ENCODE measurements at regions not wholly inside any gene's neighbourhood (a gene's known extent, or its start where the extent isn't known, plus 50 kb on each side); places are given as distances from the start of the nearest gene placed in this dataset.

DNA sequence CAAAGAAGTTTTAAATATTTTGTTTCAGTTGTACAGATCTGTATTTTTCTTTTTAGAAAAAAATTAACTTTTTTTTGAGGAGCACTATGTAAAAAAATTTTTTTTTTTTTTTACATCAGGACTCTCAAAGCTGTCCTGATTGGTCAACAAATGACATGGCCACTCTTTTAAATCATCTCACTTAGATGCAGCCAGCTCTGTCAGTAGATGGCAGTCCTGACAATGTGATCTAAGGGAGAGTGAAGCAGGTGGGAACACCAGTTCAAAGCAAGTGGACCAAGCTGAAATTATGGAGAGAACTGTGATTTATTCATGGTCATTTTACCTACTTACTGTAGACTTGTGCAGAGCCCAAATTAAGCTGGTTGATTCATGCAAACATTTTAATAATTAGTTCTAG, 174.7 kb upstream of the GPRIN3 start:
- peak; percentile 62 for DNase-seq
- in situ Hi-C loops (cut with HindIII; ENCODE audit: low pct_ligation_motif_present, low pct_unique_long_range_greater_than_20kb, low sequenced_read_pairs): no loop called here

DNA sequence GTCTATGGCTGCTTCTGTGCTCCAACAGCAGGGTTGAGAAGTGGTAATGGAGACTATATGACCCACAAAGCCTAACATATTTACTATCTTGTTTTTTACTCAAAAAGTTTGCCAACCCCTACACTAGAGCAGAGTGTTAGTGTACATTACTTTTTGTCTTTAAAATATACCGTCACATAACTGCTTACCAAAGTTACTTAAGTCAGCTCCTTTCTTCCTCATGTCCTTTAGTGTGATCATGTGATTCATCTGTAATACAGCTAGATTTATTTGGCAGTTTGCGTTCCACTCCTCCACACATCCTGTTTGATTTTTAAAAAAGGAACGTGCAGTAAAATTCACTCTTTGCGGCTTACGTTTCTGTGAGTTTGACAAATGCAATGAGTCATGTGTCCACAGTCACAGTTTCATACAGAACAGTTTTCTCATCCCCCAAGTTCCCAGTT, 162.4 kb upstream of the GPRIN3 start:
- in situ Hi-C loops (cut with HindIII; ENCODE audit: low pct_ligation_motif_present, low pct_unique_long_range_greater_than_20kb, low sequenced_read_pairs): no loop called here

DNA sequence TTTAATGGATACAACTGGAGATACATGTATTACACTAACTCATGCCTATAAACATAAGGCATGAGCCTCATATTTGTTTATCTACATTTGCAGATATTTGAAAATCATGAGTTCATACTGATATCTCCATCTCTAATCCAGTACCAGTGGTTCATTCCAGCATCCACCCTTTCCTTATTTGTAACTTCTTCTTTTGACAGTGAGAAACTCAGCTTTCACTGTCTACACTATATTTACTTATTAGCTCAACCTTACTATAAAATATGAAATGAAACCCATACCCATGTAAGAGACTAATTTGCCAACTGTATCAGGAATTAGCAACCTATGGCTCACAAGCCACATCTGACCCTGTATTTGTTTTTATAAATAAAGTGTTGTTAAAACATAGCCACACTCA, 161.9 kb upstream of the GPRIN3 start:
- in situ Hi-C loops (cut with HindIII; ENCODE audit: low pct_ligation_motif_present, low pct_unique_long_range_greater_than_20kb, low sequenced_read_pairs): no loop called here
- no peak for DNase-seq

More for the DNA sequence above, 162.4 kb upstream of the GPRIN3 start:
- peak; percentile 81 for DNase-seq

DNA sequence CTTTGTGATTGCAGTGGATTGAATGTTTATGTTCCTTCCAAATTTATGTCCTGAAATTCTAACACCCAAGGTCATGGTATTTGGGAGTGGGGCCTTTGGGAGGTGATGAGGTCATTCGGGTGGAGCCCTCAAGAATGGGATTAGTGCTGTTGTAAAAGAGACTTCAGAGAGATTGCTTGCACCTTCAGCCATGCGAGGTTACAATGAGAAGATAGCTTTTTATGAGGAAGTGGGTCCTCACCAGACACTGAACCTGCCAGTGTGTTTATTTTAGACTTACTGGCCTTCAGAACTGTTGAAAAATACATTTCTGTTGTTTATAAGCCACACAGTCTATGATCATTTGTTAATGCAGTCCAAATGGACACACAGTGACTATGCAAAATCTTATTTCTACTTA, 161.0 kb upstream of the GPRIN3 start:
- in situ Hi-C loops (cut with HindIII; ENCODE audit: low pct_ligation_motif_present, low pct_unique_long_range_greater_than_20kb, low sequenced_read_pairs): no loop called here
- no peak for DNase-seq

DNA sequence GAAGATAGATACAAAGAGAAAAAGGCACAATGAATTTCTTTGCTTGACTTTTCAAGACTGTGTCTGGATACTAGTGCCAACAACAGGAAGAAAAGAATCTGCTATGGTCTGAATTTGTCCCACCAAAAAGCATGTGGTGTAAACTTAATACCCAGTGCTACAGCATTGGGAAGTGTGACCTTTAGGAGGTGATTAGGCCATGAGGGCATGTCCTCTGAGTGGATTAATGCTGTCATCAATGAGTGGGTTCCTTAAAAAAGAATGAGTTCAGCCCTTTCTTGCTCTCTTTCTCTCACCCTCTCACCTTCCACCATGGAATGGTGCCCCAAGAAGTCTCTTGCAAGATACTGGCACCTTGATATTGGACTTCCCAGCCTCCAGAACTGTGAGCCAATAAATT, 155.7 kb upstream of the GPRIN3 start:
- in situ Hi-C loops (cut with HindIII; ENCODE audit: low pct_ligation_motif_present, low pct_unique_long_range_greater_than_20kb, low sequenced_read_pairs): no loop called here

DNA sequence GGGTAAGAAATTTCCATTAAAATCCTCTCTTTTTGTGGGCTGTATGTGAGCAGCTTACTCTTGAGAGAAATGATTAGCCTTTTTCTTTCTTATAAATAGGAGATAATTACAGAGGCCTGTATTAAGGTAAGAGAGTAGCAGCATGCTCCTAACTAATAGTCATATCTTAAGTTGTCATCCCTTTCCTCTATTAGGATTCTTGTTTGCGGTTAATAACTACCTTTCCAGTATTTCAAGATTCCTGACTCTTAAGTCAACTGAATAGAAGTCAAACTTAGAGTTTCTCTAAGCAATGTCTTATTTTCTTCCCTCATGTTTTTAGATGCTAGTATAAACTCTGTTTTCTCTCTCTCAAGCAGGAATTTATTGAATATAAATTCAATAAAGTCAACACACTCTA, 139.9 kb upstream of the GPRIN3 start:
- no peak for DNase-seq
- in situ Hi-C loops (cut with HindIII; ENCODE audit: low pct_ligation_motif_present, low pct_unique_long_range_greater_than_20kb, low sequenced_read_pairs): no loop called here

More for the DNA sequence above, 155.7 kb upstream of the GPRIN3 start:
- DNase-seq: no peak

DNA sequence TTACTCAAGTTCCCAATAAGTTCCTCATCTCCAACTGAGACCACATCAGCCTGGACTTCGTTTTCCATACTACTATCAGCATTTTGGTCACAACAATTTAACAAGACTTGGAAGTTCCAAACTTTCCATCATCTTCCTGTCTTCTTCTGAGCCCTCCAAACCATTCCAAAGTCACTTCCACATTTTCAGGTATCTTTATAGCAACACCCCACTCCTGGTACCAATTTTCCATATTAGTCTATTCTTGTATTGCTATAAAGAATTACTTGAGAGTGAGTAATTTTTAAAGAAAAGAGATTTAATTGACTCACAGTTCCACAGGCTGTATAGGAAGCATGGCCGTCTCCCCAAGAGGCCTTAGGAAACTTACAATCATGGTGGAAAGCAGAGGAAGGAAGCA, 138.6 kb upstream of the GPRIN3 start:
- no peak for DNase-seq
- in situ Hi-C loops (cut with HindIII; ENCODE audit: low pct_ligation_motif_present, low pct_unique_long_range_greater_than_20kb, low sequenced_read_pairs): no loop called here

DNA sequence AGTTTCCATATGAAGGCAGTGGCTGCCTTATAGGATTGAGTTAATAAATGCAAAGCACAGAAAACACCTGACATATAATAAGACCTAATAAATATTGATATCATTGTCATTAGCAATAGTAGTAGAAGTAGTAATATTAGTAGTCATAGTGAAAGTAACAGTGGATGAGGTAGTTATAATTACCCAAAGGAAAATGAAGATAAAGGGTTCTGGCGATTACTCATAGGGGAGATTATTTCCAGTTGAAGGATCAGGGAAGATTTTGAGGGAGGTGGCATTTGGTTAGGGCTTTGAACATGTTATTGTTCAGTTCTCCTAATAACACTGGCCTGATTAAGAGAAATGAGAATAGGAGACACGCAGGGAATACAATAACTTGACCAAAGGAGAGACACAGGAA, 131.9 kb upstream of the GPRIN3 start:
- no peak for DNase-seq
- in situ Hi-C loops (cut with HindIII; ENCODE audit: low pct_ligation_motif_present, low pct_unique_long_range_greater_than_20kb, low sequenced_read_pairs): no loop called here

DNA sequence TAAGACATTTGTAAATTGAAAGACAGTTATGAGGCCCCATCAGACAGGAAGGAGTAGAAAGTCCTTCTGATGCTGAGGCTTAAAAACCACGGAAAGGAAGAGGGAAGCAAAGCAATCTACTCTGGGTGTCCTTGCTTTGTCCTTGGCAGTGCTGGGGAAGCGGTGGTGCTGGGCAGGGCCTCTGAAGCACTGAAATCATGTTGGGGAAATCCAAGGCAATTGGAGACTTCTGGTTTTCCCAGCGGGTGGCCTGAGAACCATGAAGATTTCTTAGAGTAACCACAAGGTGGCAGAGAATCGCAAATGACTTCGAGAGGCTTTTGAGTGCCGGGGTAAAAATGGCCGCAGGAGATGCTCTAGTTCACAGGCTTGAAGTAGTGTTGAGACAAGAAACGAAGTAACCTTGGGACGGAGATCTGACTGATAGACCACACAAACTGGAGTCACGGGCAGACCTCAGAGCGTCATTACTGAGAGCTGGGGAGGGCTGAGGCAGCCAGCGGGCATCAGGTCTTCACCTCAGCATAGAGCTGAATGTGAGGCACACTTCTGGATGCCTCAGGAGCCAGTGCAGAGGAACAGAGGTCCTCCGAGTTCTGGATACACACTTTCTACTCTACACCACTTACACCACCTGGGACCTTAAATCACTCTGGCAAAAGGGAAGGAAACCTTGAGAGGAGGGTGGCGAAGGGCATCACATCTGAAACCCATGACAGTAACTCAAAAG, 130.7 kb upstream of the GPRIN3 start:
- DNase-seq: peak; percentile 51
- in situ Hi-C loops (cut with HindIII; ENCODE audit: low pct_ligation_motif_present, low pct_unique_long_range_greater_than_20kb, low sequenced_read_pairs): no loop called here

DNA sequence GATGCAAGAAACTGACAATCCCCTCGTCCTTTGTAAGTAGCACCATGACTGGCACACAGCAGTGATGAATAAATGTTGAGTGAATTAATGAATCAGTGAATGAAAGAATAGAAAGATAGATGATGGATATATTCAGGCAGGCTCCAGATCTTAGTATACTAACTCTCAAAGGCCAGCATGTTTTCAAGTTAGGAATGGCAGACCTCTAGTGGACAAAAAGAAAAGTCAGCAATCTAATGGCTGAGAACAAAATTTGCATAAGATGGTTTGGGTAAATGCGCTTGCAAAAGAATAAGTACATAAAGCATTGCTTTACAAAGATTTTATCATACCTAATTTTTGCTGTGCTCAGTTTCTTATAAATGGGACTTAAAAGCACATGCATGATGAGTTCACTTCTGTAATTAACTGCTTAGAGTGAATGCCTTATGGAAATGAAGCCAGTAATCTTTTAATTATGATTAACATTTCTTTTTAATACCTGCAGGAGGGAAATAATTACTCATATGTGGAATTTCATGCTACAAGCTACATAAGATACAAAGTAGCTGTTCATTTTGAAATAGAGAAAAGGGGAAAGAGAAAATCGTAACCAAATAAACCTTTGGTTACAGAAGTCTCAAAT, 126.9 kb upstream of the GPRIN3 start:
- in situ Hi-C loops (cut with HindIII; ENCODE audit: low pct_ligation_motif_present, low pct_unique_long_range_greater_than_20kb, low sequenced_read_pairs): no loop called here
- DNase-seq: peak; percentile 41

DNA sequence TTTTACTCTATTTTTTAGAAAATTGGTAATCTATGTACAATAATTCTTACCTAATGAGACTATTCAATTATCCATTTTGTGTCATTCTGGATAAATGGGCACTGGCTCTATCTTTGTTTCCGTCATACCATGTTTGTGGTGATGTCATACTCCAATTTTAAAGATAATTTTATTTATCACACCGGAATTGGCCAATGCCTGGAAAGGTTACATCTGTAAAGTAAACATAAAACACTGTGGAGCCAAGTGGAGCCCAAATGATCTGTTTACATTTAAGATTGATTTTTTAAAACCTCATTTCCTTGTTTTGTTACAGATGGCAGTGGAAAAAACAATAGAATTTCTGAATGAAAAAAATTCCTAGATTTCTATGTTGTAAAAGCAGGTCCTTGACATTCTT, 120.2 kb upstream of the GPRIN3 start:
- no peak for DNase-seq
- in situ Hi-C loops (cut with HindIII; ENCODE audit: low pct_ligation_motif_present, low pct_unique_long_range_greater_than_20kb, low sequenced_read_pairs): no loop called here

DNA sequence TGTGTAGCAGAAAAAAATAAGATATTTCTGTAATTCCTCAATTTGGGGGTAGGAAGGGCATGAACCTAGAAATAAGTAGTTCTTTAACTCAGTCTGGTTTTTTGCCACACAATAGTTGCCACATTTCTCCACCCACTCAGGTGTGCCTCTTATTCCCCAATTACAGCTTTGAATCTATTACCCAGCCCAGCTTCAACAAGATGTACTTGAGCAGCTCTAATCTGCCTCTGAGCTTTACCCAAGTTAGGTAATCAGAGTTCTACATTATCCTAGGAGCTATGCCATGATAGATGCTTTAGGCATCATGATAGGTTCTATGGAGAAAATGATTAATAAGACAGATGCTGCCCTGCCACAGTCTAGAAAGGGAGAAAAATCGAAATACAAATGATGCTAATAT, 117.4 kb upstream of the GPRIN3 start:
- no peak for DNase-seq
- in situ Hi-C loops (cut with HindIII; ENCODE audit: low pct_ligation_motif_present, low pct_unique_long_range_greater_than_20kb, low sequenced_read_pairs): no loop called here

DNA sequence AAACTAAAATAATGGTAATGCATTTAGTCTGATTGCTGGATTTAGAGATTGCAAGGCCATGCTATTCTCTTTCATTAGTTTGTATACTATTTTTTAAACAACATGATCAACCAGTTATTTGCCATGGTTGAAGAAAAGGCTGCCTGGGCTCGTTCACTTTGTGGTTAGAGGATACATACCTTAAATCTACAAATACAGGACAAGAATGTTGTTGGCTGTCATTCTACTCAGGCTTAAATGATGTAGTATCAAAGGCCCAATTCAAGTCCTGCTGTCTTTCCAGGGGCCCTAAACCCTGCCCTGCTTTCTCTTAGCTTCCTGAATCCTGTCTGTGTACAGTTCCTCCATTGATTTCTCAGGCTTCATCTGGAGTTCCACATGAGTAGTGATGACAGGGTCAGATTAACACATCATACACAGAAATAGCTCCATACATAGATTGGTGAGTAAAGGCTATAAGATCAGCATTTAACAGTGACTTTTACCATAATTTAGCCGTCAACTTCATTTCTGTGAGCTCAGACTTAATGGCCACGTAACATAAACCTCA, 114.9 kb upstream of the GPRIN3 start:
- in situ Hi-C loops (cut with HindIII; ENCODE audit: low pct_ligation_motif_present, low pct_unique_long_range_greater_than_20kb, low sequenced_read_pairs): no loop called here
- DNase-seq: no peak

DNA sequence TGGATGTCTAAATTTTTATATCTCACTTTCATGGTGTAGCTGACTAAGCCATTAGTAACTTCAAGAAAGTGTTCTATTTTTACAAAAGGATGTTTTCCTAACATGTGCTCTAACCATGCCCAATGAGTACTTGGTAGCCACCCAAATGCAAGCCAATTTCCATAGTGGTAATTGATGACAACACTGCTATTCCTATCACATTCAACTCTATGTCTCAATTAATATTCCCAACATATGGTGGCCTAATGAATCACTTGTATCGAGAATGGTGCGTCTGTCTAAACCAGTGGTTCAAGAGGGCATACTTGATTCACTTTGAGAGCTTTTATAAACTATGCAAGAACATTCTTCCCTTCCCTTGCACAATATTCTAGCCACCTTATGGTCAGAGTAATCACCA, 112.9 kb upstream of the GPRIN3 start:
- DNase-seq: no peak
- in situ Hi-C loops (cut with HindIII; ENCODE audit: low pct_ligation_motif_present, low pct_unique_long_range_greater_than_20kb, low sequenced_read_pairs): no loop called here

DNA sequence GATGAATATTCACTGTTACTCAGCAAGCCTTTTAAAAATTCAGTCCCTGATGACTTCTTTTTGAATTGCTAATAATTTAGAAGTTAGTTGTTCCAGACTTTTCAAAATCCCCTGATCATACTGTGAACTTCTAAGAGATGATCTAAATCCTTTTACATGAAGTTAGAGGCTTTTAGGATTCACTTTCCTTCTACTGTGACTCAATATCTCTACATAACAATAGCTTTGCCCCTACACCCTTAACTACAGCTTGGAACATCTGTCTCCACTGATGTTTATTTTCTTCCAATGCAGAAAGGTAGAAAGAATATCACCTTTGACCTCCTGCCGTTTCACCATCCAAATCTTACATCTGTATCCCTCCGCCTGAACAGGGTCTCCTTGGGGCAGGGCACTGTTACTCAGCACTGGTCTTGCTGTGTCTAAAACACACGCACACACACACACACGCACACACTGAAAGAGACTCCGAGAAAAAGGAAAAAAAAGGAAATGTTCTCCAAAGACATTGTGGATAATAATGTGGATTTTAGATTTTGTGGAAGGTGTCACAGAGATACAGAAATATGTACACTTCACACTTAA, 111.6 kb upstream of the GPRIN3 start:
- DNase-seq: no peak
- in situ Hi-C loops (cut with HindIII; ENCODE audit: low pct_ligation_motif_present, low pct_unique_long_range_greater_than_20kb, low sequenced_read_pairs): no loop called here

DNA sequence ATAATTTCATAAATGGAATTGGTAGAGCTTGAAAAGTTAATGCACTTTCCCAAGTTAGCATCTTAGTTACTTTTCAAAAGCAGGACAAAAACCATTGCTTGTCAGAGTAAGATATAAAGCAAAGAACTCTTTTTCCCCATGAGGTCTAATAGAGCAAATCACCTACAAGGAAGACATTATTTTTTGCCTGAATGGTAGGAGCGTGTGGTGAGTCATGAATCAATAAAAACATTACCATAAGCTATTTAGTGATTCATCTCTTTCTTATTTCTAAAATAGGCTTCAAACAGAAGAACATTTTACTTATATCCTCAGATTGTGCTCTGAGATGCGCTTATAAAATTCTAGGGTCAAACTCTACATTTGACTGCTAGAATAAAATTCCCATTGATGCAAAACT, 109.4 kb upstream of the GPRIN3 start:
- in situ Hi-C loops (cut with HindIII; ENCODE audit: low pct_ligation_motif_present, low pct_unique_long_range_greater_than_20kb, low sequenced_read_pairs): no loop called here
- no peak for DNase-seq

DNA sequence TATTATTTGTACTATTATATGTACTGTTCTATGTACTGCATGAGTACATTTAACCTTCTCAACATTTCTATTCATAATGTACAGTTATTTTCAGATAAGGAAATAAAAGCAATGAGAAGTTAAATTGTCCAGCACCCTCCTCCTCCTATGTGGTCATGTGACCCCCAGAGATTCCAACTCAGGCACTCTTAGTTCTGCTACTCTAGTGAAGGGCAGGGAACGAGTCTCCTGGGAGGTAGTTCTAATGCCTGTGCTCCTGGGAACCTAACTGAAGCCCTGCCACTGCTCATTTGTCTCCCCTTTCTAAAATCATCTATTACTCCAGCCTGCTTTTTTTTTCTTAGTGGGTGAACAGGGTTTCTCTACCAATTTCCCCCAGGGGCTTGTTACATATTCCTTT, 105.9 kb upstream of the GPRIN3 start:
- DNase-seq: no peak
- in situ Hi-C loops (cut with HindIII; ENCODE audit: low pct_ligation_motif_present, low pct_unique_long_range_greater_than_20kb, low sequenced_read_pairs): no loop called here

DNA sequence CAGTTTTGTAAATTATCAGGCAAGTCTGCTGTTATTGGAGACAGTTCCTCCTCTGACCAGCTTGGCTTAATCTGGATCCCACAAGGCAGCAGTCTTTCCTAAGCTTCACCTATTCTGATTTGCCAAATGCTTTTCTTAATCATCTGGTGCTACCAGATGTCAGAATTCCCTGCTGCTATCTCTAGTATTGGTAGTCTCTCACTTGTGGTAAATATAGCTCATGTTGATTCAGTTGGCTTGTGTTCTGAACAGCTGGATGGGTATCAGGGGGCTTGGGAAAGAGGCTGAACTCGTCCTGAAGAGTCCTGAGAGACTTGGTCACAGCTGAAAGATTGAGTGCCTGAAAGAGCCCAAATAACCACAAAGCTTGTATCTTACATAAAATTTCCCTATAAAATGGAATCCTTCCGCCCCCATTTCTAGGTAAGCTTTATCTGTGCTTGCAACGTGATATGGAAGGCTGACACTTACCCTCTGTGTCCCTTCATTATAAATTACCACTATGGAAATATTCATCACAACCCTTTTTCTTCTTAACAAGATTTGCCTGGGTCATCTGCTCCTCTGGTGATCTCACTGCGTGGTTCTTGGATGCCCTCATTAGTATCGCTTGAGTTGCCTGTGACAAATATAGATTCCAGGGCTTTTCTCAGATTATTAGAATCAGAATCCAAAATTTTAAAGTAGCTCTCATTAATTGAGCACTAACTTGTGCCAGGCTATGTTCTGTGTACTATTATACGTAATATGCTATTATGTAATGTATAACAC, 104.1 kb upstream of the GPRIN3 start:
- no peak for DNase-seq
- in situ Hi-C loops (cut with HindIII; ENCODE audit: low pct_ligation_motif_present, low pct_unique_long_range_greater_than_20kb, low sequenced_read_pairs): no loop called here

DNA sequence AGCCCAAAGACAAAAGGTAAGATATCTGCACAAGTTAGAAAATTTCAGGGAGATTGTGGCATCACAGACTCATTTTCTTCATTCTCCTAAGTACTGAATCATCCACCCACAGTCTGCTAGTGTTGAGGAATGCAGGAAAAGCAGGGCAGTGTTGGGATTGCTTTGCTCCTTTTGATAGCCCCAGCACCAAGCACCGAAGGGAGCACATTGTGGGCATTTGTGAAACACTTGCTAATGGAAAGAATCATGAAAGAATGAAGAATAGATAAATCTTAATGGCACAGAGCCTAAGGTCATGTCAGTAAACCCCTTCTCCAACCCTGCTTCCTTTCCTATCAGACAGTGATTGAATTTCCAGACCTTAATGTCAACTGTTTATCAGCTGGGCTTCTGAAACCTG, 103.1 kb upstream of the GPRIN3 start:
- peak; percentile 3 for DNase-seq
- in situ Hi-C loops (cut with HindIII; ENCODE audit: low pct_ligation_motif_present, low pct_unique_long_range_greater_than_20kb, low sequenced_read_pairs): no loop called here
